ENCODE measurements at regions not wholly inside any gene's neighbourhood (a gene's known extent, or its start where the extent isn't known, plus 50 kb on each side); places are given as distances from the start of the nearest gene placed in this dataset.

DNA sequence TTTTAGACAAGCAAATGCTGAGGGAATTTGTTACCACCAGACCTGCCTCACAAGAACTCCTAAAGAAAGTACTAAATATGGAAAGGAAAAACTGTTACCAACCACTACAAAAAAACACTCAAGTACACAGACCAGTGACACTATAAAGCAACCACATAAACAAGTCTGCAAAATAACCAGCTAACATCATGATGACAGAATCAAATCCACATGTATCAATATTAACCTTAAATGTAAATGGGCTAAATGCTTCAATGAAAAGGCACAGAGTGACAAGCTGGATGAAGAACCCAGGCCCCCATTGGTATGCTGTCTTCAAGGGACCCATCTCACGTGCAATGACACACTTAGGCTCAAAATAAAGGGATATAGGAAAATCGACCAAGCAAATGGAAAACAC lies 529.9 kb upstream of the CAMK1G start:
- Histone ChIP-seq H3K27ac (ENCODE audit: extremely low read depth, low read depth, low read length) (no peak overlapping the region), H3K4me1 (ENCODE audit: control insufficient read depth, insufficient read depth, low read length) (no peaks in the 10 kb centered on the region), H3K9me3 (ENCODE audit: control insufficient read depth, insufficient read depth, low read depth, low read length) (no peaks in the 10 kb centered on the region; the same call in 1 of the 2 replicates), H3K36me3 (ENCODE audit: control insufficient read depth in 2 of 2, insufficient read depth in 1 of 2, low read length in 2 of 2) (no peaks in the 10 kb centered on the region), H3K4me3 (ENCODE audit: low read depth, low read length) (no peak overlapping the region)
- ChIA-PET CTCF (interaction anchor here (0.6 kb wide), 1 partner anchor 45 kb away, joined by 3 read pairs; no protein-coding TSS in a partner anchor), POLR2A (no interaction called here)
- TF ChIP-seq ZNF132 (tag by site-specific recombination; IDR thresholded peaks at IDR 0.05; ENCODE audit: borderline replicate concordance) (no peak), GLIS1 (tag by site-specific recombination; IDR thresholded peaks at IDR 0.05) (no peak), ZNF558 (tag by site-specific recombination; IDR thresholded peaks at IDR 0.05) (peak; percentile 92), KLF7 (tag by site-specific recombination; IDR thresholded peaks at IDR 0.05; ENCODE audit: borderline replicate concordance) (no peak), ZNF214 (tag by site-specific recombination; IDR thresholded peaks at IDR 0.05; ENCODE audit: borderline replicate concordance) (no peak), ZNF621 (tag by site-specific recombination; IDR thresholded peaks at IDR 0.05) (no peak), ZNF404 (tag by site-specific recombination; IDR thresholded peaks at IDR 0.05) (no peak), REPIN1 (tag by site-specific recombination; IDR thresholded peaks at IDR 0.05; ENCODE audit: low read depth) (no peak)
- TF ChIP-seq, protein P1, sequence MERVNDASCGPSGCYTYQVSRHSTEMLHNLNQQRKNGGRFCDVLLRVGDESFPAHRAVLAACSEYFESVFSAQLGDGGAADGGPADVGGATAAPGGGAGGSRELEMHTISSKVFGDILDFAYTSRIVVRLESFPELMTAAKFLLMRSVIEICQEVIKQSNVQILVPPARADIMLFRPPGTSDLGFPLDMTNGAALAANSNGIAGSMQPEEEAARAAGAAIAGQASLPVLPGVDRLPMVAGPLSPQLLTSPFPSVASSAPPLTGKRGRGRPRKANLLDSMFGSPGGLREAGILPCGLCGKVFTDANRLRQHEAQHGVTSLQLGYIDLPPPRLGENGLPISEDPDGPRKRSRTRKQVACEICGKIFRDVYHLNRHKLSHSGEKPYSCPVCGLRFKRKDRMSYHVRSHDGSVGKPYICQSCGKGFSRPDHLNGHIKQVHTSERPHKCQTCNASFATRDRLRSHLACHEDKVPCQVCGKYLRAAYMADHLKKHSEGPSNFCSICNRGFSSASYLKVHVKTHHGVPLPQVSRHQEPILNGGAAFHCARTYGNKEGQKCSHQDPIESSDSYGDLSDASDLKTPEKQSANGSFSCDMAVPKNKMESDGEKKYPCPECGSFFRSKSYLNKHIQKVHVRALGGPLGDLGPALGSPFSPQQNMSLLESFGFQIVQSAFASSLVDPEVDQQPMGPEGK (tag by site-specific recombination; IDR thresholded peaks at IDR 0.05), result no peak

DNA sequence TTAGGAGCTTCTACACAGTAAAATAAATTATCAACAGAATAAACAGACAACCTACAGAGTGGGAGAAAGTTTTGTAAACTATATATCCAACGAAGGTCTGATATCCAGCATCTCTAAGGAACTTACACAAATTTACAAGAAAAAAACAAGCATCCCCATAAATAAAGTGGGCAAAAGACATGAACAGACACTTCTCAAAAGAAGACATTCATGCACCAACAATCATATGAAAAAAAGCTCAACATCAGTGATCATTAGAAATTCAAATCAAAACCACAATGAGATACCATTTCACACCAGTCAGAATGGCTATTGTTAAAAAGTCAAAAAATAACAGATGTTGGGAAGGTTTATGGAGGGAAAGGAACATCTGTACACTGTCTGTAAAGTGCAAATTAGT lies 526.4 kb upstream of the CAMK1G start:
- Histone ChIP-seq H3K9me3 (ENCODE audit: control insufficient read depth, insufficient read depth, low read depth, low read length) (no peaks in the 10 kb centered on the region; the same call in 1 of the 2 replicates), H3K4me1 (ENCODE audit: control insufficient read depth, insufficient read depth, low read length) (no peaks in the 10 kb centered on the region), H3K27ac (ENCODE audit: extremely low read depth, low read depth, low read length) (no peak overlapping the region), H3K36me3 (ENCODE audit: control insufficient read depth in 2 of 2, insufficient read depth in 1 of 2, low read length in 2 of 2) (no peaks in the 10 kb centered on the region), H3K4me3 (ENCODE audit: low read depth, low read length) (no peak overlapping the region)
- ChIA-PET POLR2A (no interaction called here), CTCF (no interaction called here)
- no peak for TF ChIP-seq ZNF169 (tag by site-specific recombination; IDR thresholded peaks at IDR 0.05)
- no peak for TF ChIP-seq ZNF23 (tag by site-specific recombination; IDR thresholded peaks at IDR 0.05; ENCODE audit: borderline replicate concordance)
- TF ChIP-seq, protein P2, sequence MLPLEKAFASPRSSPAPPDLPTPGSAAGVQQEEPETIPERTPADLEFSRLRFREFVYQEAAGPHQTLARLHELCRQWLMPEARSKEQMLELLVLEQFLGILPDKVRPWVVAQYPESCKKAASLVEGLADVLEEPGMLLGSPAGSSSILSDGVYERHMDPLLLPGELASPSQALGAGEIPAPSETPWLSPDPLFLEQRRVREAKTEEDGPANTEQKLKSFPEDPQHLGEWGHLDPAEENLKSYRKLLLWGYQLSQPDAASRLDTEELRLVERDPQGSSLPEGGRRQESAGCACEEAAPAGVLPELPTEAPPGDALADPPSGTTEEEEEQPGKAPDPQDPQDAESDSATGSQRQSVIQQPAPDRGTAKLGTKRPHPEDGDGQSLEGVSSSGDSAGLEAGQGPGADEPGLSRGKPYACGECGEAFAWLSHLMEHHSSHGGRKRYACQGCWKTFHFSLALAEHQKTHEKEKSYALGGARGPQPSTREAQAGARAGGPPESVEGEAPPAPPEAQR (tag by site-specific recombination; IDR thresholded peaks at IDR 0.05), result no peak
- no peak for TF ChIP-seq OSR2 (tag by site-specific recombination; IDR thresholded peaks at IDR 0.05)
- no peak for TF ChIP-seq KLF8 (tag by site-specific recombination; IDR thresholded peaks at IDR 0.05)
- no peak for TF ChIP-seq SETDB1 (IDR thresholded peaks at IDR 0.05; ENCODE audit: insufficient read length, low read length)
- TF ChIP-seq ZNF558 (tag by site-specific recombination; IDR thresholded peaks at IDR 0.05), result no peak
- no peak for TF ChIP-seq ZNF394 (tag by site-specific recombination; IDR thresholded peaks at IDR 0.05; ENCODE audit: borderline replicate concordance)
- TF ChIP-seq MYNN (tag by site-specific recombination; IDR thresholded peaks at IDR 0.05; ENCODE audit: borderline replicate concordance), result no peak
- no peak for TF ChIP-seq MZF1 (tag by site-specific recombination; IDR thresholded peaks at IDR 0.05; ENCODE audit: borderline replicate concordance)
- TF ChIP-seq, protein P3, sequence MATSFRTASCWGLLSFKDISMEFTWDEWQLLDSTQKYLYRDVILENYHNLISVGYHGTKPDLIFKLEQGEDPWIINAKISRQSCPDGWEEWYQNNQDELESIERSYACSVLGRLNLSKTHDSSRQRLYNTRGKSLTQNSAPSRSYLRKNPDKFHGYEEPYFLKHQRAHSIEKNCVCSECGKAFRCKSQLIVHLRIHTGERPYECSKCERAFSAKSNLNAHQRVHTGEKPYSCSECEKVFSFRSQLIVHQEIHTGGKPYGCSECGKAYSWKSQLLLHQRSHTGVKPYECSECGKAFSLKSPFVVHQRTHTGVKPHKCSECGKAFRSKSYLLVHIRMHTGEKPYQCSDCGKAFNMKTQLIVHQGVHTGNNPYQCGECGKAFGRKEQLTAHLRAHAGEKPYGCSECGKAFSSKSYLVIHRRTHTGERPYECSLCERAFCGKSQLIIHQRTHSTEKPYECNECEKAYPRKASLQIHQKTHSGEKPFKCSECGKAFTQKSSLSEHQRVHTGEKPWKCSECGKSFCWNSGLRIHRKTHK (tag by site-specific recombination; IDR thresholded peaks at IDR 0.05), result no peak
- TF ChIP-seq, protein P4, sequence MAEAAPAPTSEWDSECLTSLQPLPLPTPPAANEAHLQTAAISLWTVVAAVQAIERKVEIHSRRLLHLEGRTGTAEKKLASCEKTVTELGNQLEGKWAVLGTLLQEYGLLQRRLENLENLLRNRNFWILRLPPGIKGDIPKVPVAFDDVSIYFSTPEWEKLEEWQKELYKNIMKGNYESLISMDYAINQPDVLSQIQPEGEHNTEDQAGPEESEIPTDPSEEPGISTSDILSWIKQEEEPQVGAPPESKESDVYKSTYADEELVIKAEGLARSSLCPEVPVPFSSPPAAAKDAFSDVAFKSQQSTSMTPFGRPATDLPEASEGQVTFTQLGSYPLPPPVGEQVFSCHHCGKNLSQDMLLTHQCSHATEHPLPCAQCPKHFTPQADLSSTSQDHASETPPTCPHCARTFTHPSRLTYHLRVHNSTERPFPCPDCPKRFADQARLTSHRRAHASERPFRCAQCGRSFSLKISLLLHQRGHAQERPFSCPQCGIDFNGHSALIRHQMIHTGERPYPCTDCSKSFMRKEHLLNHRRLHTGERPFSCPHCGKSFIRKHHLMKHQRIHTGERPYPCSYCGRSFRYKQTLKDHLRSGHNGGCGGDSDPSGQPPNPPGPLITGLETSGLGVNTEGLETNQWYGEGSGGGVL (tag by site-specific recombination; IDR thresholded peaks at IDR 0.05), result no peak
- TF ChIP-seq, protein P5, sequence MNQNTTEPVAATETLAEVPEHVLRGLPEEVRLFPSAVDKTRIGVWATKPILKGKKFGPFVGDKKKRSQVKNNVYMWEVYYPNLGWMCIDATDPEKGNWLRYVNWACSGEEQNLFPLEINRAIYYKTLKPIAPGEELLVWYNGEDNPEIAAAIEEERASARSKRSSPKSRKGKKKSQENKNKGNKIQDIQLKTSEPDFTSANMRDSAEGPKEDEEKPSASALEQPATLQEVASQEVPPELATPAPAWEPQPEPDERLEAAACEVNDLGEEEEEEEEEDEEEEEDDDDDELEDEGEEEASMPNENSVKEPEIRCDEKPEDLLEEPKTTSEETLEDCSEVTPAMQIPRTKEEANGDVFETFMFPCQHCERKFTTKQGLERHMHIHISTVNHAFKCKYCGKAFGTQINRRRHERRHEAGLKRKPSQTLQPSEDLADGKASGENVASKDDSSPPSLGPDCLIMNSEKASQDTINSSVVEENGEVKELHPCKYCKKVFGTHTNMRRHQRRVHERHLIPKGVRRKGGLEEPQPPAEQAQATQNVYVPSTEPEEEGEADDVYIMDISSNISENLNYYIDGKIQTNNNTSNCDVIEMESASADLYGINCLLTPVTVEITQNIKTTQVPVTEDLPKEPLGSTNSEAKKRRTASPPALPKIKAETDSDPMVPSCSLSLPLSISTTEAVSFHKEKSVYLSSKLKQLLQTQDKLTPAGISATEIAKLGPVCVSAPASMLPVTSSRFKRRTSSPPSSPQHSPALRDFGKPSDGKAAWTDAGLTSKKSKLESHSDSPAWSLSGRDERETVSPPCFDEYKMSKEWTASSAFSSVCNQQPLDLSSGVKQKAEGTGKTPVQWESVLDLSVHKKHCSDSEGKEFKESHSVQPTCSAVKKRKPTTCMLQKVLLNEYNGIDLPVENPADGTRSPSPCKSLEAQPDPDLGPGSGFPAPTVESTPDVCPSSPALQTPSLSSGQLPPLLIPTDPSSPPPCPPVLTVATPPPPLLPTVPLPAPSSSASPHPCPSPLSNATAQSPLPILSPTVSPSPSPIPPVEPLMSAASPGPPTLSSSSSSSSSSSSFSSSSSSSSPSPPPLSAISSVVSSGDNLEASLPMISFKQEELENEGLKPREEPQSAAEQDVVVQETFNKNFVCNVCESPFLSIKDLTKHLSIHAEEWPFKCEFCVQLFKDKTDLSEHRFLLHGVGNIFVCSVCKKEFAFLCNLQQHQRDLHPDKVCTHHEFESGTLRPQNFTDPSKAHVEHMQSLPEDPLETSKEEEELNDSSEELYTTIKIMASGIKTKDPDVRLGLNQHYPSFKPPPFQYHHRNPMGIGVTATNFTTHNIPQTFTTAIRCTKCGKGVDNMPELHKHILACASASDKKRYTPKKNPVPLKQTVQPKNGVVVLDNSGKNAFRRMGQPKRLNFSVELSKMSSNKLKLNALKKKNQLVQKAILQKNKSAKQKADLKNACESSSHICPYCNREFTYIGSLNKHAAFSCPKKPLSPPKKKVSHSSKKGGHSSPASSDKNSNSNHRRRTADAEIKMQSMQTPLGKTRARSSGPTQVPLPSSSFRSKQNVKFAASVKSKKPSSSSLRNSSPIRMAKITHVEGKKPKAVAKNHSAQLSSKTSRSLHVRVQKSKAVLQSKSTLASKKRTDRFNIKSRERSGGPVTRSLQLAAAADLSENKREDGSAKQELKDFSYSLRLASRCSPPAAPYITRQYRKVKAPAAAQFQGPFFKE (tag by site-specific recombination; IDR thresholded peaks at IDR 0.05; ENCODE audit: borderline replicate concordance), result no peak
- TF ChIP-seq ZNF624 (tag by site-specific recombination; IDR thresholded peaks at IDR 0.05), result no peak
- no peak for TF ChIP-seq ZBTB21 (tag by site-specific recombination; IDR thresholded peaks at IDR 0.05)
